ENCODE measurements at regions not wholly inside any gene's neighbourhood (a gene's known extent, or its start where the extent isn't known, plus 50 kb on each side); places are given as distances from the start of the nearest gene placed in this dataset.

GRCh38 chr2:118698564-118698963 is 148.9 kb downstream of the EN1 start:
- no peak for TF ChIP-seq ZNF274 (IDR thresholded peaks at IDR 0.05; ENCODE audit: low read depth, low read length)
- no peak overlapping the region for H3K4me3 ChIP-seq (ENCODE audit: low read length)

GRCh38 chr2:118697781-118698180 is 149.7 kb downstream of the EN1 start:
- no peak for TF ChIP-seq ZNF274 (IDR thresholded peaks at IDR 0.05; ENCODE audit: low read depth, low read length)
- no peak overlapping the region for H3K4me3 ChIP-seq (ENCODE audit: low read length)

- TF ChIP-seq ZNF274 (IDR thresholded peaks at IDR 0.05; ENCODE audit: low read depth, low read length) = no peak
- H3K4me3 ChIP-seq (ENCODE audit: low read length) = no peak overlapping the region
Measured at GRCh38 chr2:118696786-118697465, 150.5 kb downstream of the EN1 start.

GRCh38 chr2:118693287-118693822 is 154.1 kb downstream of the EN1 start:
- no peak overlapping the region for H3K4me3 ChIP-seq (ENCODE audit: low read length)
- TF ChIP-seq ZNF274 (IDR thresholded peaks at IDR 0.05; ENCODE audit: low read depth, low read length) = no peak

- no peak overlapping the region for H3K4me3 ChIP-seq (ENCODE audit: low read length)
- TF ChIP-seq ZNF274 (IDR thresholded peaks at IDR 0.05; ENCODE audit: low read depth, low read length) = no peak
Measured at GRCh38 chr2:118689874-118690273, 157.6 kb downstream of the EN1 start.

- H3K4me3 ChIP-seq (ENCODE audit: low read length) = no peak overlapping the region
- no peak for TF ChIP-seq ZNF274 (IDR thresholded peaks at IDR 0.05; ENCODE audit: low read depth, low read length)
Measured at GRCh38 chr2:118689456-118689855, 158.0 kb downstream of the EN1 start.

GRCh38 chr2:118689033-118689432 is 158.4 kb downstream of the EN1 start:
- TF ChIP-seq ZNF274 (IDR thresholded peaks at IDR 0.05; ENCODE audit: low read depth, low read length) = no peak
- H3K4me3 ChIP-seq (ENCODE audit: low read length) = no peak overlapping the region

GRCh38 chr2:118687698-118688097 is 159.8 kb downstream of the EN1 start:
- no peak overlapping the region for H3K4me3 ChIP-seq (ENCODE audit: low read length)
- TF ChIP-seq ZNF274 (IDR thresholded peaks at IDR 0.05; ENCODE audit: low read depth, low read length) = no peak

GRCh38 chr2:118687192-118687591 is 160.3 kb downstream of the EN1 start:
- no peak overlapping the region for H3K4me3 ChIP-seq (ENCODE audit: low read length)

GRCh38 chr2:118686346-118686745 is 161.1 kb downstream of the EN1 start:
- no peak overlapping the region for H3K4me3 ChIP-seq (ENCODE audit: low read length)
- no peak for TF ChIP-seq ZNF274 (IDR thresholded peaks at IDR 0.05; ENCODE audit: low read depth, low read length)

More at GRCh38 chr2:118687192-118687591, 160.3 kb downstream of the EN1 start:
- TF ChIP-seq ZNF274 (IDR thresholded peaks at IDR 0.05; ENCODE audit: low read depth, low read length) = no peak

GRCh38 chr2:118683460-118683859 is 164.0 kb downstream of the EN1 start:
- TF ChIP-seq ZNF274 (IDR thresholded peaks at IDR 0.05; ENCODE audit: low read depth, low read length) = no peak

GRCh38 chr2:118678985-118679384 is 168.5 kb downstream of the EN1 start:
- no peak for TF ChIP-seq ZNF274 (IDR thresholded peaks at IDR 0.05; ENCODE audit: low read depth, low read length)
- no peak overlapping the region for H3K4me3 ChIP-seq (ENCODE audit: low read length)

More at GRCh38 chr2:118683460-118683859, 164.0 kb downstream of the EN1 start:
- no peak overlapping the region for H3K4me3 ChIP-seq (ENCODE audit: low read length)

- no peak for TF ChIP-seq ZNF274 (IDR thresholded peaks at IDR 0.05; ENCODE audit: low read depth, low read length)
- no peak overlapping the region for H3K4me3 ChIP-seq (ENCODE audit: low read length)
Measured at GRCh38 chr2:118677546-118677945, 169.9 kb downstream of the EN1 start.

GRCh38 chr2:118675531-118675930 is 171.9 kb downstream of the EN1 start:
- no peak for TF ChIP-seq ZNF274 (IDR thresholded peaks at IDR 0.05; ENCODE audit: low read depth, low read length)

GRCh38 chr2:118672571-118673158 is 174.8 kb downstream of the EN1 start:
- no peak for TF ChIP-seq ZNF274 (IDR thresholded peaks at IDR 0.05; ENCODE audit: low read depth, low read length)
- no peak overlapping the region for H3K4me3 ChIP-seq (ENCODE audit: low read length)

More at GRCh38 chr2:118675531-118675930, 171.9 kb downstream of the EN1 start:
- H3K4me3 ChIP-seq (ENCODE audit: low read length) = no peak overlapping the region

Data from GM08714 (cell line).